Endothelial cell of umbilical vein (primary cell): ENCODE measurements at regions not wholly inside any gene's neighbourhood (a gene's known extent, or its start where the extent isn't known, plus 50 kb on each side); places are given as distances from the start of the nearest gene placed in this dataset.

ENCODE experiments used
- BruUV-seq: library from RNA; stranded (reverse); fragments of 400-500 nt; replicated peaks from 2 replicates; lab custom pipeline; 2021; lab: Mats Ljungman, UMichigan
- CTCF ChIA-PET: fragments of 300-600, 350-600 bp; sonication (Branson Sonifier 250); formaldehyde crosslinking; loops from one replicate; lab custom pipeline; 2021; ENCODE audit warnings: antibody characterized with exemption, inconsistent platforms; lab: Charles Lee
- POLR2A ChIA-PET: fragments of 300-600, 350-600 bp; sonication (Branson Sonifier 250); formaldehyde crosslinking; loops from one replicate; lab custom pipeline; 2021; ENCODE audit warnings: antibody characterized with exemption, inconsistent platforms; lab: Charles Lee
- DNase-seq: peaks from one replicate; pipeline ENCODE4 v3.0.0-alpha.2; 2011; ENCODE audit warnings: low read depth, low spot score
- FAIRE-seq: peaks from 2 replicates; lab custom pipeline; 2011; peaks lifted over from hg19 to GRCh38; lab: Jason Lieb, UNC
- H2AFZ ChIP-seq: 2 replicates; pipeline ENCODE4 v1.6.0; 2012; ENCODE audit warnings: low read depth, low read length, control low read depth, inconsistent platforms
- H3K27ac ChIP-seq: 2 replicates; pipeline ENCODE4 v1.5.1; 2011; ENCODE audit warnings: low read depth, mild to moderate bottlenecking, control low read depth, low read length, moderate library complexity; ENCODE audit not compliant: insufficient read depth
- H3K27me3 ChIP-seq, 2 experiments: 2 replicates each; pipeline versions ENCODE4 v1.6.0 to v1.6.1; 2011; ENCODE audit warnings: low read length in 2 of 2, mixed read lengths in 1 of 2; ENCODE audit not compliant: control insufficient read depth in 2 of 2, insufficient read depth in 2 of 2
- H3K36me3 ChIP-seq, 2 experiments: 2 replicates in 1 of 2; 3 replicates in 1 of 2; pipeline ENCODE4 v1.5.1; 2011; ENCODE audit warnings: low read length in 2 of 2, mild to moderate bottlenecking in 1 of 2, moderate library complexity in 1 of 2; ENCODE audit not compliant: control insufficient read depth in 2 of 2, insufficient read depth in 2 of 2; ENCODE audit errors: extremely low read depth in 1 of 2
- H3K4me1 ChIP-seq: 3 replicates; pipeline ENCODE4 v1.5.1; 2011; ENCODE audit warnings: mild to moderate bottlenecking, low read length; ENCODE audit not compliant: control insufficient read depth, insufficient read depth; ENCODE audit errors: extremely low read depth
- H3K4me2 ChIP-seq: 2 replicates; pipeline ENCODE4 v1.6.1; 2011; ENCODE audit warnings: low read length, control low read depth, mixed read lengths; ENCODE audit not compliant: insufficient read depth
- H3K4me3 ChIP-seq, 3 experiments: fragments of 200-600 bp in 1 of 3; sonication (generic), shearing (Covaris generic) in 1 of 3; replicated peaks in 1 of 3; 2 replicates each; pipeline ENCODE4 v1.5.1; 2011 to 2016; ENCODE audit warnings: control low read depth in 3 of 3, low read length in 3 of 3, mild to moderate bottlenecking in 2 of 3, inconsistent platforms in 1 of 3, low read depth in 1 of 3, moderate library complexity in 1 of 3; ENCODE audit not compliant: insufficient read depth in 1 of 3
- H3K79me2 ChIP-seq: 2 replicates; pipeline ENCODE4 v1.6.0; 2012; ENCODE audit warnings: low read length, inconsistent platforms; ENCODE audit not compliant: control insufficient read depth, insufficient read depth
- H3K9ac ChIP-seq: replicated peaks from 2 replicates; pipeline ENCODE3; 2011; ENCODE audit warnings: low read length, control low read depth; ENCODE audit not compliant: insufficient read depth; ENCODE audit errors: extremely low read depth
- H3K9me1 ChIP-seq: replicated peaks from 3 replicates; pipeline ENCODE4 v1.6.0; 2011; ENCODE audit warnings: mild to moderate bottlenecking, low read length; ENCODE audit not compliant: control insufficient read depth, insufficient read depth; ENCODE audit errors: extremely low read depth
- H3K9me3 ChIP-seq: replicated peaks from 2 replicates; pipeline ENCODE4 v1.5.1; 2012; ENCODE audit warnings: low read length, inconsistent platforms; ENCODE audit not compliant: control insufficient read depth, insufficient read depth
- H4K20me1 ChIP-seq: replicated peaks from 2 replicates; pipeline ENCODE3; 2011; ENCODE audit warnings: mild to moderate bottlenecking, low read length; ENCODE audit not compliant: control insufficient read depth, insufficient read depth; ENCODE audit errors: extremely low read depth
- EZH2 ChIP-seq: IDR thresholded peaks from 2 replicates; pipeline ENCODE4 v1.6.1; 2012; ENCODE audit warnings: borderline replicate concordance, low read depth, mild to moderate bottlenecking, moderate library complexity, low read length, inconsistent platforms; ENCODE audit not compliant: severe bottlenecking
- FOS ChIP-seq: IDR thresholded peaks from 2 replicates; pipeline ENCODE4 v1.6.1; 2011; ENCODE audit warnings: mild to moderate bottlenecking, low read length, moderate library complexity, borderline replicate concordance; ENCODE audit not compliant: insufficient read depth
- GATA2 ChIP-seq: IDR thresholded peaks from 2 replicates; pipeline ENCODE4 v1.7.0; 2011; ENCODE audit warnings: low read depth, mild to moderate bottlenecking, moderate library complexity, mixed read lengths, low read length; ENCODE audit not compliant: insufficient read length, insufficient read depth
- JUN ChIP-seq: IDR thresholded peaks from 2 replicates; pipeline ENCODE4 v1.6.1; 2011; ENCODE audit warnings: borderline replicate concordance, low read depth; ENCODE audit not compliant: insufficient read length, insufficient read depth
- MAX ChIP-seq: IDR thresholded peaks from 2 replicates; pipeline ENCODE4 v1.6.1; 2011; ENCODE audit not compliant: insufficient read depth, insufficient read length
- MYC ChIP-seq: IDR thresholded peaks from one replicate; pipeline ENCODE4 v1.6.1; 2011; ENCODE audit warnings: mild to moderate bottlenecking, low read depth, low read length
- POLR2A ChIP-seq: IDR thresholded peaks from 2 replicates; pipeline ENCODE4 v1.6.1; 2012; ENCODE audit warnings: low read depth, mild to moderate bottlenecking, control low read depth, low read length
- POLR2AphosphoS5 ChIP-seq: IDR thresholded peaks from 2 replicates; pipeline ENCODE4 v1.6.1; 2012; ENCODE audit warnings: low read depth, mild to moderate bottlenecking, control low read depth, low read length, moderate library complexity; ENCODE audit not compliant: insufficient read depth
- dilution Hi-C: fragments of 300-500 bp; cut with MboI; formaldehyde crosslinking; loops from one replicate; pipeline ENCODE4 v1.15.0; 2019; ENCODE audit warnings: low sequenced_read_pairs; ENCODE audit not compliant: extremely low pct_ligation_motif_present
- intact Hi-C: fragments of 100-400 bp; cut with micrococcal nuclease; formaldehyde crosslinking; loops from one replicate; pipeline ENCODE4 v1.10.0; 2022
- TF ChIP-seq, protein P1 (sequence below), 2 donors: IDR thresholded peaks; 1 replicate in 1 of 2; 2 replicates in 1 of 2; pipeline ENCODE4 v1.5.1; 2011; ENCODE audit warnings: low read length in 2 of 2, mild to moderate bottlenecking in 2 of 2, moderate library complexity in 2 of 2, control low read depth in 1 of 2, inconsistent platforms in 1 of 2, low read depth in 1 of 2; ENCODE audit not compliant: insufficient read depth in 1 of 2; ENCODE audit errors: extremely low read depth in 1 of 2

- intact Hi-C loops, result no loop called here
- Histone ChIP-seq H2AFZ (no peak overlapping the region), H3K4me2 (no peak overlapping the region), H3K27me3 (peaks cover 2% of the 10 kb centered on the region in 2 experiments), H3K9me3 (no peaks in the 10 kb centered on the region), H3K36me3 (no peaks in the 10 kb centered on the region), H3K4me1 (no peaks in the 10 kb centered on the region), H3K4me3 (no peak overlapping the region), H3K27ac (no peak overlapping the region), H3K9ac (no peak overlapping the region), H3K9me1 (no peaks in the 10 kb centered on the region), H3K79me2 (no peaks in the 10 kb centered on the region), H4K20me1 (no peaks in the 10 kb centered on the region)
- FAIRE-seq (no peak), DNase-seq (no peak)
- no TSS peak for BruUV-seq
- dilution Hi-C loops, result no loop called here
- TF ChIP-seq, protein P1, sequence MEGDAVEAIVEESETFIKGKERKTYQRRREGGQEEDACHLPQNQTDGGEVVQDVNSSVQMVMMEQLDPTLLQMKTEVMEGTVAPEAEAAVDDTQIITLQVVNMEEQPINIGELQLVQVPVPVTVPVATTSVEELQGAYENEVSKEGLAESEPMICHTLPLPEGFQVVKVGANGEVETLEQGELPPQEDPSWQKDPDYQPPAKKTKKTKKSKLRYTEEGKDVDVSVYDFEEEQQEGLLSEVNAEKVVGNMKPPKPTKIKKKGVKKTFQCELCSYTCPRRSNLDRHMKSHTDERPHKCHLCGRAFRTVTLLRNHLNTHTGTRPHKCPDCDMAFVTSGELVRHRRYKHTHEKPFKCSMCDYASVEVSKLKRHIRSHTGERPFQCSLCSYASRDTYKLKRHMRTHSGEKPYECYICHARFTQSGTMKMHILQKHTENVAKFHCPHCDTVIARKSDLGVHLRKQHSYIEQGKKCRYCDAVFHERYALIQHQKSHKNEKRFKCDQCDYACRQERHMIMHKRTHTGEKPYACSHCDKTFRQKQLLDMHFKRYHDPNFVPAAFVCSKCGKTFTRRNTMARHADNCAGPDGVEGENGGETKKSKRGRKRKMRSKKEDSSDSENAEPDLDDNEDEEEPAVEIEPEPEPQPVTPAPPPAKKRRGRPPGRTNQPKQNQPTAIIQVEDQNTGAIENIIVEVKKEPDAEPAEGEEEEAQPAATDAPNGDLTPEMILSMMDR (IDR thresholded peaks at IDR 0.05; ENCODE audit: extremely low read depth in 1 of 2, insufficient read depth in 1 of 2, low read depth in 1 of 2, low read length in 2 of 2), result no peak
- TF ChIP-seq MYC (no peak), POLR2AphosphoS5 (no peak), GATA2 (no peak), EZH2 (no peak), JUN (no peak), POLR2A (no peak)
- ChIA-PET CTCF (interaction anchor here (1.2 kb wide), 1 partner anchor 9 kb away, joined by 3 read pairs; no protein-coding TSS in a partner anchor), POLR2A (no interaction called here)
Observed at GRCh38 chr5:66459728-66460127, 136.5 kb upstream of the MAST4 start.

DNA sequence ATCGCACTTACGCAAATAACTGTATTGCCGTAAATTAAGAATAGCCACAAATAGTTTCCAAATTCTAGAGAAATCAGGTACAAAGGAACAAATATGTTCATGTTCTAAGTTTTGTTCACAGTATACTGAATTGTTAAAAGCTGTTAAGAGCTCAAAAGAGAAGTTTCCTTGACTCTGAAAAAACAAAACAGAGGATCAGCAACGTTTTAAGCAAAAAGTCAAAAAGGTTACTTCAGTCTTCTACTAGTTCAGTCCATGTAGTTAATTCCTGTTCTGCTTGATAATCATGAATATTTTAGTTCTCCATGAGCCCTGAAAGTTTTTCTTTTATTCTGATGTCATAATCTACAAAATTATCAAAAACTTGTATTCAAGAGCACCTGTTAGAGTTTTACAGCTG, 128.6 kb upstream of the MAST4 start:
- POLR2A ChIA-PET, result no interaction called here

More for the DNA sequence above, 128.6 kb upstream of the MAST4 start:
- Histone ChIP-seq H3K27me3 (peaks cover 0 to 2% of the 10 kb centered on the region in 2 experiments), H3K9me3 (no peaks in the 10 kb centered on the region), H2AFZ (no peak overlapping the region), H3K9me1 (no peaks in the 10 kb centered on the region), H3K9ac (no peak overlapping the region), H4K20me1 (no peaks in the 10 kb centered on the region), H3K79me2 (no peaks in the 10 kb centered on the region), H3K4me1 (no peaks in the 10 kb centered on the region), H3K36me3 (no peaks in the 10 kb centered on the region), H3K4me3 (no peak overlapping the region), H3K4me2 (no peak overlapping the region), H3K27ac (no peak overlapping the region)
- DNase-seq (no peak), FAIRE-seq (no peak)
- dilution Hi-C loops, result no loop called here
- intact Hi-C loops, result no loop called here
- CTCF ChIA-PET, result no interaction called here
- no TSS peak for BruUV-seq
- TF ChIP-seq GATA2 (no peak), FOS (no peak), POLR2A (no peak), JUN (no peak), EZH2 (no peak), MAX (no peak), MYC (no peak), POLR2AphosphoS5 (no peak)
- TF ChIP-seq, protein P1 (IDR thresholded peaks at IDR 0.05; ENCODE audit: extremely low read depth in 1 of 2, insufficient read depth in 1 of 2, low read depth in 1 of 2, low read length in 2 of 2), result no peak
